ENCODE measurements at regions not wholly inside any gene's neighbourhood (a gene's known extent, or its start where the extent isn't known, plus 50 kb on each side); places are given as distances from the start of the nearest gene placed in this dataset.

GRCh38 chr9:118083161-118083560 is 379.0 kb downstream of the TLR4 start:
- H3K4me1 ChIP-seq (ENCODE audit: control insufficient read depth, insufficient read depth, low read length), result no peaks in the 10 kb centered on the region
- POLR2A ChIA-PET, result no interaction called here
- H3K4me3 ChIP-seq (ENCODE audit: low read depth, low read length), result no peak overlapping the region
- no peak overlapping the region for H3K27ac ChIP-seq (ENCODE audit: extremely low read depth, low read depth, low read length)
- CTCF ChIA-PET, result no interaction called here
- no peaks in the 10 kb centered on the region for H3K36me3 ChIP-seq (ENCODE audit: control insufficient read depth in 2 of 2, insufficient read depth in 1 of 2, low read length in 2 of 2)
- no peak for TF ChIP-seq ZNF768 (tag by site-specific recombination; IDR thresholded peaks at IDR 0.05)
- TF ChIP-seq ZNF624 (tag by site-specific recombination; IDR thresholded peaks at IDR 0.05), result no peak
- TF ChIP-seq PRDM4 (tag by site-specific recombination; IDR thresholded peaks at IDR 0.05), result no peak
- no peak for TF ChIP-seq ZNF513 (tag by site-specific recombination; IDR thresholded peaks at IDR 0.05)
- no peak for TF ChIP-seq ZNF585B (tag by site-specific recombination; IDR thresholded peaks at IDR 0.05)
- no peak for TF ChIP-seq ZBTB20 (tag by site-specific recombination; IDR thresholded peaks at IDR 0.05)
- TF ChIP-seq KLF7 (tag by site-specific recombination; IDR thresholded peaks at IDR 0.05; ENCODE audit: borderline replicate concordance), result no peak
- H3K9me3 ChIP-seq (ENCODE audit: control insufficient read depth, insufficient read depth, low read depth, low read length), result no peaks in the 10 kb centered on the region

- no peaks in the 10 kb centered on the region for H3K4me1 ChIP-seq (ENCODE audit: control insufficient read depth, insufficient read depth, low read length)
- H3K27ac ChIP-seq (ENCODE audit: extremely low read depth, low read depth, low read length), result no peak overlapping the region
- ChIA-PET CTCF (no interaction called here), POLR2A (no interaction called here)
- H3K36me3 ChIP-seq (ENCODE audit: control insufficient read depth in 2 of 2, insufficient read depth in 1 of 2, low read length in 2 of 2), result no peaks in the 10 kb centered on the region
- H3K9me3 ChIP-seq (ENCODE audit: control insufficient read depth, insufficient read depth, low read depth, low read length), result no peaks in the 10 kb centered on the region
- H3K4me3 ChIP-seq (ENCODE audit: low read depth, low read length), result no peak overlapping the region
- no peak for TF ChIP-seq ZNF626 (tag by site-specific recombination; IDR thresholded peaks at IDR 0.05)
- TF ChIP-seq ZNF549 (tag by site-specific recombination; IDR thresholded peaks at IDR 0.05), result no peak
- TF ChIP-seq ZNF174 (tag by site-specific recombination; IDR thresholded peaks at IDR 0.05), result no peak
- TF ChIP-seq ZNF184 (tag by site-specific recombination; IDR thresholded peaks at IDR 0.05), result no peak
- no peak for TF ChIP-seq ZBTB44 (tag by site-specific recombination; IDR thresholded peaks at IDR 0.05)
- TF ChIP-seq ZSCAN30 (tag by site-specific recombination; IDR thresholded peaks at IDR 0.05), result no peak
- no peak for TF ChIP-seq GLIS2 (tag by site-specific recombination; IDR thresholded peaks at IDR 0.05)
- TF ChIP-seq ZNF239 (tag by site-specific recombination; IDR thresholded peaks at IDR 0.05), result no peak
Observed at GRCh38 chr9:118088090-118088489, 383.9 kb downstream of the TLR4 start.

GRCh38 chr9:118091226-118091625 is 387.0 kb downstream of the TLR4 start:
- Histone ChIP-seq H3K27ac (ENCODE audit: extremely low read depth, low read depth, low read length) (no peak overlapping the region), H3K9me3 (ENCODE audit: control insufficient read depth, insufficient read depth, low read depth, low read length) (no peaks in the 10 kb centered on the region), H3K4me3 (ENCODE audit: low read depth, low read length) (no peak overlapping the region), H3K36me3 (ENCODE audit: control insufficient read depth in 2 of 2, insufficient read depth in 1 of 2, low read length in 2 of 2) (no peaks in the 10 kb centered on the region), H3K4me1 (ENCODE audit: control insufficient read depth, insufficient read depth, low read length) (no peaks in the 10 kb centered on the region)
- POLR2A ChIA-PET, result no interaction called here
- CTCF ChIA-PET, result no interaction called here
- TF ChIP-seq ZFHX2 (tag by site-specific recombination; conservative IDR thresholded peaks at IDR 0.05), result no peak
- TF ChIP-seq ZNF280D (tag by site-specific recombination; IDR thresholded peaks at IDR 0.05), result no peak
- no peak for TF ChIP-seq GLI4 (tag by site-specific recombination; IDR thresholded peaks at IDR 0.05)
- no peak for TF ChIP-seq ZNF26 (tag by site-specific recombination; IDR thresholded peaks at IDR 0.05)
- TF ChIP-seq ZNF473 (tag by site-specific recombination; IDR thresholded peaks at IDR 0.05), result no peak
- no peak for TF ChIP-seq ZBTB7A (tag by site-specific recombination; IDR thresholded peaks at IDR 0.05; ENCODE audit: low read depth)
- no peak for TF ChIP-seq ZNF791 (tag by site-specific recombination; IDR thresholded peaks at IDR 0.05)
- TF ChIP-seq ZNF175 (tag by site-specific recombination; IDR thresholded peaks at IDR 0.05), result no peak
- no peak for TF ChIP-seq ZNF292 (tag by site-specific recombination; IDR thresholded peaks at IDR 0.05; ENCODE audit: borderline replicate concordance, low read depth)

Data from HEK293 (cell line).